Activated CD4-positive, alpha-beta T cell treated with anti-CD3 and anti-CD28 coated beads, Interleukin-2, Interleukin-6, amounts not matched to agents 100 ng/mL and 50 ng/mL, durations not matched to agents 16 hours and 8 hours (primary cell): ENCODE measurements at regions not wholly inside any gene's neighbourhood (a gene's known extent, or its start where the extent isn't known, plus 50 kb on each side); places are given as distances from the start of the nearest gene placed in this dataset.
A peak's percentile ranks its signal among the peaks of the same experiment; 100 is the strongest.
"Not testable (repeated sequence)": the region's sequence is repeated elsewhere in the genome, so short reads cannot be mapped to it uniquely, and the experiment has no call there.

Source experiments
- DNase-seq: peaks from one replicate; pipeline ENCODE4 v3.0.0-alpha.2; 2020

DNA sequence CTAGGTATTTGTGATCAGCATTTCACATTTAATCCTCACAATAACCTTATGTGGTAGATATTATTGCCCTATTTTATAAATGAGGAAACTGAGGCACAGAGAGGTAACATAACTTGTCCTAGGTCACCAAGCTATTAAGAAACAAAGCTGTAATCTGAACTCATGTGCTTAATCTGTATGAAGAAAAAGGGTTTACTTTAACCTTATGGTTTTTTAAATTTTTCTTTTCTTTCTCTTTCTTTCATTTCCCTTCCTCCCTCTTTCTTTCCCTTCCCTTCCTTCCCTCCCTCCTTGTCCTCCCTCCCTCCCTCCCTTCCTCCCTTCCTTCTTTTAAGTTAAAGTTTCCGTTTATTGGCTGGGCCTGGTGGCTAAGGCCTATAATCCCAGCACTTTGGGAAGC, 105.2 kb upstream of the AMZ2 start:
- DNase-seq = no peak

- DNase-seq = no peak
Measured at GRCh38 chr17:68143425-68143824, 104.4 kb upstream of the AMZ2 start.

DNA sequence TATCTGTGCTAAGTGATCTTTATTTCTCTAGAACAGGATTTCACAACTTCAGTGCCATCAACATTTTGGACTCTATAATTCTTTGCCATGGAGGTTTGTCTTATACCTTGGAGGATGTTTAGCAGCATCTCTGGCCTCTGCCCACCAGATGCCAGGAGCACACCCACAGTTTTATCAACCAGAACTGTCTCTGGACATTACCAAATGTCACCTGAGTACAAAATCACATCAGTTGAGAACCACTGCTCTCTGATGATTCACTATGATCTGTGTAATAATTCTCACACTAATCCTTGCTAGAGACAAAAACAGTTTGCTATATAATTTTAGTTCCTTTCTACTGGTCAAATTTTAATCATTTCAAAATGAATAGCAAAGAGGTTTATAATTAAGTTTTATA, 102.8 kb upstream of the AMZ2 start:
- DNase-seq = no peak

- no peak for DNase-seq
Measured at GRCh38 chr17:68148936-68149335, 98.9 kb upstream of the AMZ2 start.

- DNase-seq = no peak
Measured at GRCh38 chr17:68152161-68152571, 95.7 kb upstream of the AMZ2 start.

DNA sequence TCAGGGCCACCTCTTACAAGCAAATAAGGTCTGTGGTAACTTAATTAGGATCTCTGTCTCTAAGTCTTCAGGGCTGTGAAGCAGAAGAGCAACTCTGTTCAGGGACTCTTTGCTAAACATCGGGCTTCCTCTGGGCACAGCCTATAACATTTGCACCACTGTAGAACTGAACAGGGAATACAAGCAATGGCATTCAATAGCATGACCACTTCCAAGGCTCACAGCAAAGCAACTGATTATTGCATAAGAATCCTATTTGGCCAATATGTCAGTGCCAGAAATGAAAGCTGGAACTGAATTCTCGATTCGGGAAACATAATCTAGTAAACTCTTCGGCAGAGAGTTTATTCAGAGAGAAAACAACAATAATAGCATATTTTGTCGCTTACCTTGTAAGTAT, 92.2 kb upstream of the AMZ2 start:
- DNase-seq = no peak

DNA sequence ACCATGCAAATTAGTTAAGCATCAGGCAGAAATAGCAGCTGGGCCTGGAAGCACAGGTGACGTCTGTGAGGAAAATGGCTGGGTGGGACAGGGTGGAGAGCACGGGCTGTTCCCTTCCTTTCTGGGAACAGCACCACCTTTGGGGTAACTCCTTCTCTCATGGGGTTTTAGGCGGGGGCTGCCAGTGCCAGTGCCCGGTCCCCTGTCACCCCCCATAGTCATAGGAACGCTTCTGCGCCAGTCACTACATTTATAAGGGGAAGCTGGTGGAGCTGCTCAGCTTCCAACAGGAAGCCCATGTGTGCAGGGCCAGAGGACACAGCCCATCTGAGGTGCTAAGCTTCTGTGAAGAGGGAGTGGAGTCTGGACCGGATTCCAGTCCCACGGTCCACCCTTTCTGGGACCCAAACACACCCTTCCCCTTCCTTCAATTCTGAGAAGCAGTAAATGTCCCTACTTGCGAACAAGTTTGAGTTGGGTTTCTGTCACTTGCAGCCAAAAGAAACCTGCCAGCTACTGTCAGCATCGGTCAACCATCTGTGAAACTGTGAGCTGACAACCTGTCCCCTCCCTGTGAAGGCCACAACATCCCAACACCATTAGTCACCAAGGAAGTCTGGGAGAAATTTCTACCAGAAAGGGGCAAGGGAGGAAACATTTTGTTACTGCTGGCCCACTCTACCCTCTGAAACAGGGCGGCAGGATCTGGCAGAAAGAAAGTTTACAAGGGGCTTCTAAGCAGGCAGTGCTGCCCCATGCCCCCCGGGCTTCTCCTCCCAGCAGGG, 86.0 kb upstream of the AMZ2 start:
- no peak for DNase-seq

GRCh38 chr17:68168273-68169164, 79.3 kb upstream of the AMZ2 start:
- peak; percentile 25 for DNase-seq

- not testable (repeated sequence) for DNase-seq
Measured at GRCh38 chr17:68169165-68169821, 78.5 kb upstream of the AMZ2 start.

DNA sequence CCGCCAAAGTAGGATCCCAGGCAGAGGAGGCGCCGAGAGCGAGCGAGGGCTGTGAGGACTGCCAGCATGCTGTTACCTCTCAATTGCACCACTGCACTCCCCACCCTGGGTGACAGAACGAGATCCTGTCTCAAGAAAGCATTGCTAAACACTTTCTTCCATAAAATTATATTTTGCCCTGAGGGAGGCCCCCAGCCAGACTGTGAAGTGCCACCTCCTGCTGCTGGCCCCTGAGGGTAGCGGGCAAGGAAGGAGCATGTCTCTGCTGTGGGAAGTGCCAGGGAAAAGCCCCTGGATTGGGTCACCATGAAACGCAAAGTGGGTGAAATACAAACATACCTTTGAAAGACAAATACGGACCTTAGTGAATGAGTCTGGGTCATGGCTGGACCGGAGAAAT, 78.0 kb upstream of the AMZ2 start:
- no peak for DNase-seq

DNA sequence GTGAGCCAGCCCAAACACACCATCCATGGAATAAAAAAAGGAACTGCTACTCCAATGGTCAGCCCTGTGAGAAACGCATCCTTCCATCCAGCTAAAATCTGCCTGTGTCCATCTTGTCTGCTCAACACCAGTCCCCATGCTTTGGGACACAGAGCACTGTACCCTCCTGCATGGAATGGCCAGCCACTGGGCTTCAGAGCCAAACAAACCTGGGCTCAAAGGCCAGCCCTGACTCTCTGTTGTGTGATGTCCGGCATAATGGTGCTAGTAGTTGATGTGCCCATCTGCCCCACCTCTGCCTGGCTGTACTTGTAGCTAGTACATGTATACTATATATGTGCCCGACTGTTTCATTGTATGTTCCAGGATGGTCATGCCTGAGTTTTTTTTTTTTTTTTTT, 77.6 kb upstream of the AMZ2 start:
- DNase-seq = no peak

DNA sequence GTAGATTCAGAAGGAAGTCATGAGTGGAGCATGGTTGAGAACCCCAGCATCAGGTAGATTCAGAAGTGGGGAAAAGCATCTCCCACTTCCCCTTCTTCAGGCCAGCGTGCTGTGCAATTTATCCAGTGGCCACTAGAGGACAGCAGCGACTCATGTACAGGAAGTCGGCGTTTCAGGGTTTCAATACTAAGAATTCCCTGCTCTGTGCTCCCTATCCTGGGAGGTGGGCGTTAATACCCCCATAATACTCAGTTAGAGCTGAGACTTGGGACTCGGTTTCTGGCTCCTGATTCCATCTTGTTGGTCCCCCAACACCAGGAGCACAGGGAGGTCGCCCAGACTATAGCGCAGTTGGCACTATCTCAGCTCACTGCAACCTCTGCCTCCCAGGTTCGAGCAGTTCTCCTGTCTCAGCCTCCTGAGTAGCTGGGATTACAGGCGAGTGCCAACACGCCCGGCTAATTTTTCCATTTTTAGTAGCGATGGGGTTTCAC, 75.3 kb upstream of the AMZ2 start:
- peak; percentile 80 for DNase-seq

DNA sequence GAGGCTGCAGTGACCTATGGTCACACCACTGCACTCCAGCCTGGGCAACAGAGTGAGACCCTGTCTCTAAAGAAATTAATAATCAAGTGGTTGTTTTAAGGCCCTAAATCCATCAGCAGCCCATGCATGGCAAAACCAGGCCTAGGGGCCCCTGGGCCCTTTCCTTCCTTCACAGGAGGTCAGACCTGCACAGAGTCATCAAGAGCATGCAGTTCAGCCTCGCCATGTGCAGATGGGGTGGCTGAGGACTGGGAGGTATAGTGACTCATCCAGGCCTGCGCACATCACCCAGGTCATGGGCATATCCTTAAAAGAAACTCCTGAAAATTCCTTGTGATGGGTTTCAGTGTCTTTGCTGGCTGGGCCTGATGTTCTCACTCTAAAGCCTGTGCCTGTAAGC, 72.4 kb upstream of the AMZ2 start:
- no peak for DNase-seq

DNA sequence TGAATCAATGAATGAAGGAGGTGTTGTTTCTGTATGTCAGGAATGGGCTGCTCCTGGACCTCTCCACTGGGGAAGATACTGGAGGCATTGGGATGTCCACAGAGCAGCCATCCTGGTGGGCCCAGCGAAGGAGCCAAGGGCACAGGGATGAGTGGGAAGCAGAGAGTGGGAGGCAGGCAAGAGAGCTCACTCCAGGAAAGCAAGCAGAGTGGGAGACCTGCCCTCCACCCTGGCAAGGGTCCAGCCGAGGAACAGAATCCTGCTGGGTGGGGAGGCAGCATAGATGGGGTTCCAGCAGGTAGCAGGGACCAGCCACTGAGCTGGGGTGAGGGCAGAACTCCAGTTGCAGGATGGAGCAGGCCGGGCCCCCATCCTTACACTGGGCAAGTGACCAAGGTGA, 71.9 kb upstream of the AMZ2 start:
- no peak for DNase-seq

DNA sequence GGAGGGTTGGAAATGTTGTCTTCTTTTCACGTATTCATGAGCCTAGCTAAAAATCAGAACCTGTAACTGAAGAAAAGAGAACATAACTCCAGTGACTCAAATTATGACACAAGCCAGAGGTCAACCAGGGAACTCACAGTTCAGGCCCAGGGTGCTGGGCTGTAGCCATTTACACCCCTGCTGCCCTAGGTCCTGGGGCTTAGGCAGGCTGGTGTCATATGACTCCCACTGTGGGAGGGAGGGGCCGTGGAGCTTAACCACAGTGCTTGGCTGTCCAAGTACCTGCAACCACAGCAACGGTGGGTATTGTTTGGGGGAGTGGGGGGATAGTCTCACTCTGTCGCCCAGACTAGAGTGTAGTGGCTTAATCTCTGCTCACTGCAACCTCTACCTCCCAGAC, 71.1 kb upstream of the AMZ2 start:
- no peak for DNase-seq

DNA sequence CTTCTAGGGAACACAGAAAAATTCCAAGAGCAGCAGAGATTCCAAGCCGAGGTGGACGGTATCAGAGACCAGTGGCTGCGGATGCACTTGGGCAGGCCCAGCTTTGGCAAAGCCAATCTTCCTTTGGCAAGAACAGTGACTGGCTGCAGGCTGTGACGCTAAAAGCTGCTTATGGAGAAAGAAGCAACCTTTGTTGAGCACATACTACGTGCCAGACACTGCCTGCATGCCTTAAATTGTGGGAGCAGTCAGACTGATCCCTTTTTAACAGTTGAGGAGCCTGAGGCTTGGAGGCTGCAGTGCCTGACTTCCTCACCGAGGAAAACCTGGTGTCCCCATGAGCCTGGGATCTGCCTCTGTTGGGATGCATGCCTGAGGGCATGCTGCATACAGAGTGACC, 69.0 kb upstream of the AMZ2 start:
- DNase-seq = no peak

- DNase-seq = no peak
Measured at GRCh38 chr17:68179236-68179925, 68.5 kb upstream of the AMZ2 start.

GRCh38 chr17:68179926-68180285, 67.9 kb upstream of the AMZ2 start:
- DNase-seq = no peak

DNA sequence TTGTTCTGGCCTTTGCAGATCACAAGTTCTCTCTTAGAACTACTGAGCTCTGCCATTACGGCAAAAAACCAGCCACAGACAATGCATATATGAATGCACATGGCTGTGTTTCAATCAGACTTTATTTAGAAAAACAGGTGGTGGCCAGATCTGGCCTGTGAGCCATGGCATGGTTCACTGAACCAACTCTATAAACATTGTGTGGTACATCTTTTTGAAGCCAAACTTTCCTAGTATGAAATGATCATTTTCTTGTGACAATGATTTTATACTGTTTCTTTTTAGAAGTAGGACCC, 65.9 kb upstream of the AMZ2 start:
- no peak for DNase-seq

DNA sequence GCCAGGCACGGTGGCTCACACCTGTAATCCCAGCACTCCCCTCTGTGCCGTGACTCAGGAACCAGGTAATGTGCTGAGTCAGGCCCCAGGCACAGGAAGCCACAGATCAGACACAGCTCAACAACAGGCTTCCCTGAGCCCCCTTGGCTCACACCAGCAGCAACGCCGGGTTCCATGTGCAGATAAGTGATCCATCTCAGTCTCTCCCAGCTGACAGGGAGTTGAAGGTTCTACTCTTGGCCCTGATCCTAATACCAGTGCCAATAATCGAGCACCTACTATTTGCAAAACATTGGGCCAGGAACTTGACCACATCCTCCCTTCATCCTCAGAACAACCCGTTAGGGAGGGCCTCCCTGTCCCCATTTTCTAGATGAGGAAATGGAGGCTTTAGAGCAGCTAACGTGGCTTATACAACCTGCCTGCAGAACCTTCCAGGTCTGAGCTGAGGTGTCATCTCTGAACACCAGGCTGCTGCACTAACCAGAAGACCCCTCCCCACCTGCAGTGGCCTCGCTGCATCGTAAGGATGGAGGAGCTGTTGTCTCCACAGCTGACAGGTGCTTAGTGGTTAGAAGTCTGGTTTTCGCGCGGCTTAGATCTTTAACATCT, 64.8 kb upstream of the AMZ2 start:
- DNase-seq = peak; percentile 82

- DNase-seq = no peak
Measured at GRCh38 chr17:68184141-68184571, 63.7 kb upstream of the AMZ2 start.

DNA sequence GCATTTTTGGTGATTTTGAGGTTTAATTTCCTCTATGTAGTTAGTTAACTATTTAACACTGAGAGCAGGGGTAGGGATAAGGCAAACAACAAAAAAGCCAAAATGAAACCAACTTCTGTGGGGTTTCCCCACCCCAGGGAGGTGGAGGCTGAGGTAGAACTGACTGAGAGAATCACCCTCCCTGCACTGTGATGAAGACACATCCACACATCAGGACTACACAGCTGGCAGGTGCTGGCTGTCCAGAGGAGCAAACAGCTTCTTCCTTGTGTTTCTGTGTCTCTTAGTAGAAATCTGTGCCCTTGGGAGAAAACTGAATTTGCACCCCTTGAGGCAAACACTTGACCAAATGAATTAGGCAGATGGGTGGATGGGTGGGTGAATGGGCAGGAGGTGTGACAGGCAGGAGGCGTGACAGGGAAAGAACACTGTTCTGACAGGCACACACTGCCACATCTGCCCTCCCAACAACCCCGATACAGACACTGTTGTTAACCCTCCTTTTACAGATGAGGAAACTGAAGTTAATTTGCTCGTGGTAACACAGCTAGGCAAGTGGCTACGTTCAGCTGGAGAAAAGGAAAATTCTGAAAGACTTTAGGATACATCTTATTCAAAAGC, 62.9 kb upstream of the AMZ2 start:
- DNase-seq = peak; percentile 80
